ENCODE measurements at regions not wholly inside any gene's neighbourhood (a gene's known extent, or its start where the extent isn't known, plus 50 kb on each side); places are given as distances from the start of the nearest gene placed in this dataset.

DNA sequence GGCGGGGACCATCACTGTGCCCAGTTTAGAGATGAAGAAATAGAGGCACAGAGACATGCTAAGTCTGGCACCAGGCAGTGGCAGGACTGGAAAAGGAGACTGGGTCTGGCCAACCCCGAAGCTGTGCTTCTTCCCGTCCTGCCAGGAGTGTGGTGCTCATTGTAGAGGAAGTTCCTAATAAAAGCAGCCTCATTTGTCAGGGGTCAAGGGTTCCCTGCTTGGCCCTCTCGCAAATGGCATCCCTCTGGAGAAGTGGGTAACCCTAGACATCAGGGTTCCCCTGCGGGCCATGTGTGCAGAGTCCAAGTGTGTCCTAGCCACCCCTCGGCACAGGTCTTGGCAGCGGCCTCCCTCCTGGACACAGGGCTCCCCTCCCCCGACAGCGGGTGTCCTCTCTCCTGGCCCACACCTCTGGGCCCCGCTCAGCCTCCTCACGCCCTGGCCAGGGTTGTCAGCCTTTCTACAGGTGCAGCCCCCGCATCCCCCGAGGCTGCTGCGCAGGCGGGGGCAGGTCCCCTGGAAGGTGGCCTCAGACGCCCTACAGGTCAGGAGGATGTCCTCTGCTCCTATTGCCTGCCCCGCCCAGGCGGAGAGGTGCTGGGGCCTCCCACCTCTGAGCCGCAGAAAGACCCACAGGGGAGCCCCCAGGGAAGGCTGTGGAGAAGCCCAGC lies 61.8 kb upstream of the PRR20G start:
- no peak overlapping the region for H3K27ac Mint-ChIP-seq
- no peak for DNase-seq
- ChIA-PET POLR2A (no interaction called here), CTCF (no interaction called here)
- no peak overlapping the region for H3K4me3 Mint-ChIP-seq
- H3K9me3 Mint-ChIP-seq: no peaks in the 10 kb centered on the region
- no peaks in the 10 kb centered on the region for H3K36me3 Mint-ChIP-seq (ENCODE audit: low read depth)
- no peaks in the 10 kb centered on the region for H3K4me1 Mint-ChIP-seq
- H3K27me3 Mint-ChIP-seq: no peaks in the 10 kb centered on the region

DNA sequence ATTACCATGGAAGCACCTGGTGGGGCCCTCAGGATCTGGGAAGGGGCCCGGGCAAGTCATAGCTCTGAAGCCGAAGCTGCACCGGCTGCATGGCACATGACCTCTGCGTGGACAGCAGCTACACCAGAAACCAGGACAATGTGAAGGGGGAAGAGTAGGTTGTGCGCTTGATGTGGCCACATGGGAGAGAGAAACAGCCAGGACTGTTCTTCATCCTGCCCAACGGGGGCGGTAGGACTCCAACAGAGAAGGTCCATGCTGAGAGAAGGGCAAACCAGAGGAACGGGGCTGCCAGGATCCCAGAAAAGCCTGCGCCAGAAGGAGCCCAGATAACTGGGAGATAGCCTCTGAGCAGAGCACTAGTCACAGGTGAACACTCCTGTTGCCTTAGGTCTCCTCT lies 54.9 kb upstream of the PRR20G start:
- CTCF ChIA-PET: no interaction called here
- H3K9me3 Mint-ChIP-seq: peaks cover 9% of the 10 kb centered on the region

GRCh38 chr3:127339928-127340861 lies 52.3 kb upstream of the PRR20G start:
- Mint-ChIP-seq H3K36me3 (ENCODE audit: low read depth) (no peaks in the 10 kb centered on the region), H3K4me1 (no peaks in the 10 kb centered on the region), H3K9me3 (peaks cover 9% of the 10 kb centered on the region), H3K4me3 (no peak overlapping the region), H3K27me3 (peaks cover 9% of the 10 kb centered on the region), H3K27ac (no peak overlapping the region)
- ChIA-PET CTCF (no interaction called here), POLR2A (no interaction called here)
- no peak for DNase-seq

More for the DNA sequence above, 54.9 kb upstream of the PRR20G start:
- DNase-seq: no peak
- peaks cover 9% of the 10 kb centered on the region for H3K27me3 Mint-ChIP-seq
- H3K4me3 Mint-ChIP-seq: no peak overlapping the region
- H3K4me1 Mint-ChIP-seq: no peaks in the 10 kb centered on the region
- no peak overlapping the region for H3K27ac Mint-ChIP-seq
- POLR2A ChIA-PET: no interaction called here
- H3K36me3 Mint-ChIP-seq (ENCODE audit: low read depth): no peaks in the 10 kb centered on the region

- H3K36me3 Mint-ChIP-seq (ENCODE audit: low read depth): no peaks in the 10 kb centered on the region
- H3K9me3 Mint-ChIP-seq: peaks cover 12% of the 10 kb centered on the region
- no peak for DNase-seq
- H3K4me3 Mint-ChIP-seq: no peak overlapping the region
- CTCF ChIA-PET: no interaction called here
- peaks cover 9% of the 10 kb centered on the region for H3K27me3 Mint-ChIP-seq
- H3K27ac Mint-ChIP-seq: no peak overlapping the region
- H3K4me1 Mint-ChIP-seq: no peaks in the 10 kb centered on the region
- POLR2A ChIA-PET: no interaction called here
Measured at GRCh38 chr3:127339016-127339415, 51.2 kb upstream of the PRR20G start.

DNA sequence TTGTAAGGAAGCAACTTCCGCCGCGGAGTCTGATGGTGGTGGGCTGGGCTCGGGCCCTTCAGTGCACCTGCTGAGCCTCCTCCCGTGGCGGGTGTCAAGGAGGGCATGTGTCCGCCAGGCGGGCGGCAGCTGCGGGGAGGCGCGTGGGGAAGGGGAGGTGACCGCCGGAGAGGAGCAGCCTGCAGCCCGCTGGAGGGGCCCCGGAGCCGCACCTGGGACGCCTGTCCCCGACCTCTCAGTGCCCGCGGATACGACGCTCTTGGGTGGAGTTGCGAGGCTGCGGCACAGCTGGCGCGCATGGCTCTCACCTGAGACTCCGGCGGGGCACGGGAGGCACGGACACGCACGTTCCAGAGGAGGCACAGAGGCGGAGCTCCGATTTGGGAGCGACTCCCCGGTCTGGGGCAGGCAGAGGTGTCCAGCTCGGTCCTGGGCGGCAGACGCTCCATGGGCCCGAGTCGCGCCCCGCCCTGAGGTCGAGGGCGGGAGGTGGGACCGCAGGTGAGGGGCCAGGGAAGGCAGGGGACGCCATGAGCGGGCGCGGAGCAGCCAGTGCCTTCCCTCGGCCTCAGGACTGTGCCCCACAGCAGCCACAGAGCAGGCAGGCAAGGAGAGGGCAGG lies 50.2 kb upstream of the PRR20G start:
- no peak overlapping the region for H3K27ac Mint-ChIP-seq
- POLR2A ChIA-PET: no interaction called here
- CTCF ChIA-PET: no interaction called here
- no peak for DNase-seq
- H3K4me3 Mint-ChIP-seq: no peak overlapping the region
- peaks cover 9% of the 10 kb centered on the region for H3K27me3 Mint-ChIP-seq
- peaks cover 12% of the 10 kb centered on the region for H3K9me3 Mint-ChIP-seq
- H3K36me3 Mint-ChIP-seq (ENCODE audit: low read depth): no peaks in the 10 kb centered on the region
- H3K4me1 Mint-ChIP-seq: no peaks in the 10 kb centered on the region

Measured in activated CD4-positive, alpha-beta memory T cell treated with anti-CD3 and anti-CD28 coated beads, Interleukin-2, amount 10 ng/mL, durations not matched to agents 7 days and 5 days (primary cell).